Non-pigmented ciliary epithelial cell (primary cell): ENCODE measurements at regions not wholly inside any gene's neighbourhood (a gene's known extent, or its start where the extent isn't known, plus 50 kb on each side); places are given as distances from the start of the nearest gene placed in this dataset.
"Not testable (repeated sequence)": the region's sequence is repeated elsewhere in the genome, so short reads cannot be mapped to it uniquely, and the experiment has no call there.

Experiments used
- DNase-seq: peaks from one replicate; pipeline ENCODE4 v3.0.0-alpha.2; 2010; ENCODE audit warnings: low read depth

GRCh38 chr10:47166808-47167581, 133.0 kb upstream of the GDF10 start:
- DNase-seq: not testable (repeated sequence)

- DNase-seq: no peak
These were observed 132.4 kb upstream of the GDF10 start for GRCh38 chr10:47167591-47167990.

- DNase-seq: no peak
These were observed 130.4 kb upstream of the GDF10 start for GRCh38 chr10:47169581-47169980.

- no peak for DNase-seq
These were observed 126.0 kb upstream of the GDF10 start for GRCh38 chr10:47173929-47174442.

- DNase-seq: no peak
These were observed 124.5 kb upstream of the GDF10 start for GRCh38 chr10:47175181-47176123.

- DNase-seq: no peak
These were observed 123.6 kb upstream of the GDF10 start for GRCh38 chr10:47176206-47176902.

GRCh38 chr10:47176903-47177868, 122.8 kb upstream of the GDF10 start:
- no peak for DNase-seq

- DNase-seq: no peak
These were observed 121.3 kb upstream of the GDF10 start for GRCh38 chr10:47178537-47179290.

GRCh38 chr10:47179291-47179647, 120.7 kb upstream of the GDF10 start:
- DNase-seq: no peak

GRCh38 chr10:47181052-47181849, 118.7 kb upstream of the GDF10 start:
- no peak for DNase-seq

- DNase-seq: no peak
These were observed 116.9 kb upstream of the GDF10 start for GRCh38 chr10:47182934-47183703.

- no peak for DNase-seq
These were observed 116.3 kb upstream of the GDF10 start for GRCh38 chr10:47183704-47184041.

GRCh38 chr10:47184273-47184672, 115.7 kb upstream of the GDF10 start:
- no peak for DNase-seq

GRCh38 chr10:47184724-47185330, 115.2 kb upstream of the GDF10 start:
- DNase-seq: no peak

GRCh38 chr10:47186941-47187340, 113.1 kb upstream of the GDF10 start:
- DNase-seq: no peak

- DNase-seq: no peak
These were observed 112.4 kb upstream of the GDF10 start for GRCh38 chr10:47187592-47187991.

- no peak for DNase-seq
These were observed 111.8 kb upstream of the GDF10 start for GRCh38 chr10:47188156-47188555.

- no peak for DNase-seq
These were observed 110.2 kb upstream of the GDF10 start for GRCh38 chr10:47189802-47190201.
